ENCODE measurements at regions not wholly inside any gene's neighbourhood (a gene's known extent, or its start where the extent isn't known, plus 50 kb on each side); places are given as distances from the start of the nearest gene placed in this dataset.
A peak's percentile ranks its signal among the peaks of the same experiment; 100 is the strongest.

GRCh38 chr22:27435844-27436576, 365.5 kb downstream of the MN1 start:
- H3K27me3 ChIP-seq (ENCODE audit: control insufficient read depth, insufficient read depth, low read length): peaks cover 4% of the 10 kb centered on the region
- H3K4me3 ChIP-seq (ENCODE audit: low read depth, low read length): no peak overlapping the region
- H3K36me3 ChIP-seq (ENCODE audit: control insufficient read depth, insufficient read depth, low read length): no peaks in the 10 kb centered on the region
- peak overlapping the region; percentile 61 for H3K27ac ChIP-seq (ENCODE audit: low read depth, low read length)
- H3K4me1 ChIP-seq (ENCODE audit: control insufficient read depth, insufficient read depth, low read length): peaks cover 27% of the 10 kb centered on the region
- peak in 2 of 6 donors; percentile 68 to 69 for DNase-seq (ENCODE audit: low read depth in 4 of 6, low spot score in 6 of 6)
- peaks cover 5% of the 10 kb centered on the region for H3K9me3 ChIP-seq (ENCODE audit: control insufficient read depth, insufficient read depth, low read length)
- 20% methylated on average over 15 of the region's 19 CpGs for WGBS (ENCODE audit: insufficient coverage)

GRCh38 chr22:27436591-27436990, 365.0 kb downstream of the MN1 start:
- H3K4me3 ChIP-seq (ENCODE audit: low read depth, low read length): no peak overlapping the region
- peaks cover 5% of the 10 kb centered on the region for H3K9me3 ChIP-seq (ENCODE audit: control insufficient read depth, insufficient read depth, low read length)
- peak overlapping the region; percentile 61 for H3K27ac ChIP-seq (ENCODE audit: low read depth, low read length)
- no peaks in the 10 kb centered on the region for H3K36me3 ChIP-seq (ENCODE audit: control insufficient read depth, insufficient read depth, low read length)
- H3K4me1 ChIP-seq (ENCODE audit: control insufficient read depth, insufficient read depth, low read length): peaks cover 28% of the 10 kb centered on the region
- H3K27me3 ChIP-seq (ENCODE audit: control insufficient read depth, insufficient read depth, low read length): peaks cover 6% of the 10 kb centered on the region
- DNase-seq (ENCODE audit: low read depth in 4 of 6, low spot score in 6 of 6): no peak
- WGBS (ENCODE audit: insufficient coverage): 84% methylated on average over 7 of the region's 7 CpGs

- Histone ChIP-seq H3K36me3 (ENCODE audit: control insufficient read depth, insufficient read depth, low read length) (no peaks in the 10 kb centered on the region), H3K27ac (ENCODE audit: low read depth, low read length) (no peak overlapping the region), H3K9me3 (ENCODE audit: control insufficient read depth, insufficient read depth, low read length) (no peaks in the 10 kb centered on the region), H3K4me3 (ENCODE audit: low read depth, low read length) (no peak overlapping the region), H3K27me3 (ENCODE audit: control insufficient read depth, insufficient read depth, low read length) (peaks cover 11% of the 10 kb centered on the region), H3K4me1 (ENCODE audit: control insufficient read depth, insufficient read depth, low read length) (peaks cover 38% of the 10 kb centered on the region)
- WGBS (ENCODE audit: insufficient coverage): 83% methylated on average over 2 of the region's 4 CpGs
- no peak for DNase-seq (ENCODE audit: low read depth in 4 of 6, low spot score in 6 of 6)
Observed at GRCh38 chr22:27437570-27437969, 364.0 kb downstream of the MN1 start.

GRCh38 chr22:27438271-27438980, 363.1 kb downstream of the MN1 start:
- 7% methylated on average over 19 of the region's 22 CpGs for WGBS (ENCODE audit: insufficient coverage)
- Histone ChIP-seq H3K27me3 (ENCODE audit: control insufficient read depth, insufficient read depth, low read length) (peaks cover 11% of the 10 kb centered on the region), H3K27ac (ENCODE audit: low read depth, low read length) (peak overlapping the region; percentile 57), H3K4me1 (ENCODE audit: control insufficient read depth, insufficient read depth, low read length) (peaks cover 44% of the 10 kb centered on the region), H3K36me3 (ENCODE audit: control insufficient read depth, insufficient read depth, low read length) (no peaks in the 10 kb centered on the region), H3K9me3 (ENCODE audit: control insufficient read depth, insufficient read depth, low read length) (no peaks in the 10 kb centered on the region), H3K4me3 (ENCODE audit: low read depth, low read length) (no peak overlapping the region)
- peak in 2 of 6 donors; percentile 87 to 88 for DNase-seq (ENCODE audit: low read depth in 4 of 6, low spot score in 6 of 6)

- Histone ChIP-seq H3K9me3 (ENCODE audit: control insufficient read depth, insufficient read depth, low read length) (no peaks in the 10 kb centered on the region), H3K27me3 (ENCODE audit: control insufficient read depth, insufficient read depth, low read length) (peaks cover 11% of the 10 kb centered on the region), H3K4me1 (ENCODE audit: control insufficient read depth, insufficient read depth, low read length) (peaks cover 44% of the 10 kb centered on the region), H3K27ac (ENCODE audit: low read depth, low read length) (peak overlapping the region; percentile 52), H3K36me3 (ENCODE audit: control insufficient read depth, insufficient read depth, low read length) (no peaks in the 10 kb centered on the region), H3K4me3 (ENCODE audit: low read depth, low read length) (no peak overlapping the region)
- WGBS (ENCODE audit: insufficient coverage): 82% methylated on average over 2 of the region's 4 CpGs
- no peak for DNase-seq (ENCODE audit: low read depth in 4 of 6, low spot score in 6 of 6)
Observed at GRCh38 chr22:27439131-27439530, 362.4 kb downstream of the MN1 start.

- peaks cover 11% of the 10 kb centered on the region for H3K27me3 ChIP-seq (ENCODE audit: control insufficient read depth, insufficient read depth, low read length)
- DNase-seq (ENCODE audit: low read depth in 4 of 6, low spot score in 6 of 6): peak in 1 of 6 donors; percentile 51
- H3K4me3 ChIP-seq (ENCODE audit: low read depth, low read length): no peak overlapping the region
- H3K27ac ChIP-seq (ENCODE audit: low read depth, low read length): no peak overlapping the region
- no peaks in the 10 kb centered on the region for H3K36me3 ChIP-seq (ENCODE audit: control insufficient read depth, insufficient read depth, low read length)
- no peaks in the 10 kb centered on the region for H3K9me3 ChIP-seq (ENCODE audit: control insufficient read depth, insufficient read depth, low read length)
- WGBS (ENCODE audit: insufficient coverage): no CpG with 5 or more reads among the region's 6 CpGs
- peaks cover 44% of the 10 kb centered on the region for H3K4me1 ChIP-seq (ENCODE audit: control insufficient read depth, insufficient read depth, low read length)
Observed at GRCh38 chr22:27440304-27440865, 361.2 kb downstream of the MN1 start.

- WGBS (ENCODE audit: insufficient coverage): 26% methylated on average over 15 of the region's 22 CpGs
- Histone ChIP-seq H3K27ac (ENCODE audit: low read depth, low read length) (no peak overlapping the region), H3K36me3 (ENCODE audit: control insufficient read depth, insufficient read depth, low read length) (no peaks in the 10 kb centered on the region), H3K4me3 (ENCODE audit: low read depth, low read length) (no peak overlapping the region), H3K4me1 (ENCODE audit: control insufficient read depth, insufficient read depth, low read length) (peaks cover 37% of the 10 kb centered on the region), H3K9me3 (ENCODE audit: control insufficient read depth, insufficient read depth, low read length) (no peaks in the 10 kb centered on the region), H3K27me3 (ENCODE audit: control insufficient read depth, insufficient read depth, low read length) (peaks cover 13% of the 10 kb centered on the region)
- DNase-seq (ENCODE audit: low read depth in 4 of 6, low spot score in 6 of 6): peak in 2 of 6 donors; percentile 43 to 84
Observed at GRCh38 chr22:27441706-27442475, 359.7 kb downstream of the MN1 start.

- H3K9me3 ChIP-seq (ENCODE audit: control insufficient read depth, insufficient read depth, low read length): no peaks in the 10 kb centered on the region
- no peak overlapping the region for H3K4me3 ChIP-seq (ENCODE audit: low read depth, low read length)
- peaks cover 32% of the 10 kb centered on the region for H3K4me1 ChIP-seq (ENCODE audit: control insufficient read depth, insufficient read depth, low read length)
- WGBS (ENCODE audit: insufficient coverage): 83% methylated on average over 1 of the region's 7 CpGs
- DNase-seq (ENCODE audit: low read depth in 4 of 6, low spot score in 6 of 6): no peak
- peaks cover 15% of the 10 kb centered on the region for H3K27me3 ChIP-seq (ENCODE audit: control insufficient read depth, insufficient read depth, low read length)
- H3K27ac ChIP-seq (ENCODE audit: low read depth, low read length): no peak overlapping the region
- no peaks in the 10 kb centered on the region for H3K36me3 ChIP-seq (ENCODE audit: control insufficient read depth, insufficient read depth, low read length)
Observed at GRCh38 chr22:27443306-27443705, 358.2 kb downstream of the MN1 start.

- WGBS (ENCODE audit: insufficient coverage): 67% methylated on average over 8 of the region's 10 CpGs
- H3K27ac ChIP-seq (ENCODE audit: low read depth, low read length): no peak overlapping the region
- no peaks in the 10 kb centered on the region for H3K36me3 ChIP-seq (ENCODE audit: control insufficient read depth, insufficient read depth, low read length)
- peak in 1 of 6 donors; percentile 28 for DNase-seq (ENCODE audit: low read depth in 4 of 6, low spot score in 6 of 6)
- H3K27me3 ChIP-seq (ENCODE audit: control insufficient read depth, insufficient read depth, low read length): peaks cover 13% of the 10 kb centered on the region
- H3K4me1 ChIP-seq (ENCODE audit: control insufficient read depth, insufficient read depth, low read length): peaks cover 23% of the 10 kb centered on the region
- no peak overlapping the region for H3K4me3 ChIP-seq (ENCODE audit: low read depth, low read length)
- H3K9me3 ChIP-seq (ENCODE audit: control insufficient read depth, insufficient read depth, low read length): peaks cover 3% of the 10 kb centered on the region
Observed at GRCh38 chr22:27445881-27446280, 355.7 kb downstream of the MN1 start.

Measured in spinal cord (tissue), 9 donors.